Amniotic epithelial cell (primary cell): ENCODE measurements at regions not wholly inside any gene's neighbourhood (a gene's known extent, or its start where the extent isn't known, plus 50 kb on each side); places are given as distances from the start of the nearest gene placed in this dataset.
A peak's percentile ranks its signal among the peaks of the same experiment; 100 is the strongest.

ENCODE experiments used
- DNase-seq: peaks from one replicate; pipeline ENCODE4 v3.0.0-alpha.2; 2010; ENCODE audit warnings: low read depth

- DNase-seq = no peak
These were observed 82.7 kb upstream of the DUSP22 start for GRCh38 chr6:209432-210103.

GRCh38 chr6:210104-210456 lies 82.2 kb upstream of the DUSP22 start:
- no peak for DNase-seq

GRCh38 chr6:210778-211374 lies 81.4 kb upstream of the DUSP22 start:
- DNase-seq = no peak

- no peak for DNase-seq
These were observed 80.3 kb upstream of the DUSP22 start for GRCh38 chr6:211871-212497.

- DNase-seq = no peak
These were observed 79.0 kb upstream of the DUSP22 start for GRCh38 chr6:213284-213683.

- DNase-seq = no peak
These were observed 77.9 kb upstream of the DUSP22 start for GRCh38 chr6:214428-214827.

- no peak for DNase-seq
These were observed 76.8 kb upstream of the DUSP22 start for GRCh38 chr6:215335-216034.

GRCh38 chr6:217048-217659 lies 75.1 kb upstream of the DUSP22 start:
- DNase-seq = no peak

- DNase-seq = no peak
These were observed 73.9 kb upstream of the DUSP22 start for GRCh38 chr6:218153-219018.

GRCh38 chr6:219019-219570 lies 73.2 kb upstream of the DUSP22 start:
- DNase-seq = no peak

- DNase-seq = no peak
These were observed 72.6 kb upstream of the DUSP22 start for GRCh38 chr6:219641-220198.

GRCh38 chr6:220312-220711 lies 72.0 kb upstream of the DUSP22 start:
- no peak for DNase-seq

- DNase-seq = peak; percentile 11
These were observed 71.4 kb upstream of the DUSP22 start for GRCh38 chr6:220721-221475.

- no peak for DNase-seq
These were observed 70.5 kb upstream of the DUSP22 start for GRCh38 chr6:221531-222349.

GRCh38 chr6:222468-222867 lies 69.8 kb upstream of the DUSP22 start:
- no peak for DNase-seq

GRCh38 chr6:223136-223535 lies 69.2 kb upstream of the DUSP22 start:
- DNase-seq = no peak

- DNase-seq = no peak
These were observed 68.5 kb upstream of the DUSP22 start for GRCh38 chr6:223763-224162.

GRCh38 chr6:224350-224749 lies 67.9 kb upstream of the DUSP22 start:
- no peak for DNase-seq

GRCh38 chr6:225121-225721 lies 67.1 kb upstream of the DUSP22 start:
- DNase-seq = no peak
